ENCODE measurements at regions not wholly inside any gene's neighbourhood (a gene's known extent, or its start where the extent isn't known, plus 50 kb on each side); places are given as distances from the start of the nearest gene placed in this dataset.

DNA sequence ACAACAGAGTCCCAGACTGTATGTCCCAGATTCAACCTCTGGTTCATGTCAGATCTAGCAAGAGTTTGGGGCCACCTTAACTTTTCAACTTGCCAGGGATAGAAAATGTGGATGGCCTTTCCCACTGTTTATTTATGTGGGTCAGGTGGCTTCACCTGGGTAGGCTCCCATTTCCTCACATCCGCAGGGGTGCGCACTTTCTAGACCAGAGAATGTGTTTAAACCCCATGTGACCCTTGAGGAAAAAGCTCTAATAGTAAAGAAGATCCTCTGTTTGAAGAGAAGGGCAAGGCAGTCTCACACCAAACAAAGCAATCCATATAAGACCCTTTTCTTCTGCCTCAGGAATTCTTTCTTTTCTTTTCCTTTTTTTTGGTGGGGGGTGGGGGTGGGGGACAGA lies 167.2 kb upstream of the TSC22D2 start (continued):
- TF ChIP-seq, protein P1, sequence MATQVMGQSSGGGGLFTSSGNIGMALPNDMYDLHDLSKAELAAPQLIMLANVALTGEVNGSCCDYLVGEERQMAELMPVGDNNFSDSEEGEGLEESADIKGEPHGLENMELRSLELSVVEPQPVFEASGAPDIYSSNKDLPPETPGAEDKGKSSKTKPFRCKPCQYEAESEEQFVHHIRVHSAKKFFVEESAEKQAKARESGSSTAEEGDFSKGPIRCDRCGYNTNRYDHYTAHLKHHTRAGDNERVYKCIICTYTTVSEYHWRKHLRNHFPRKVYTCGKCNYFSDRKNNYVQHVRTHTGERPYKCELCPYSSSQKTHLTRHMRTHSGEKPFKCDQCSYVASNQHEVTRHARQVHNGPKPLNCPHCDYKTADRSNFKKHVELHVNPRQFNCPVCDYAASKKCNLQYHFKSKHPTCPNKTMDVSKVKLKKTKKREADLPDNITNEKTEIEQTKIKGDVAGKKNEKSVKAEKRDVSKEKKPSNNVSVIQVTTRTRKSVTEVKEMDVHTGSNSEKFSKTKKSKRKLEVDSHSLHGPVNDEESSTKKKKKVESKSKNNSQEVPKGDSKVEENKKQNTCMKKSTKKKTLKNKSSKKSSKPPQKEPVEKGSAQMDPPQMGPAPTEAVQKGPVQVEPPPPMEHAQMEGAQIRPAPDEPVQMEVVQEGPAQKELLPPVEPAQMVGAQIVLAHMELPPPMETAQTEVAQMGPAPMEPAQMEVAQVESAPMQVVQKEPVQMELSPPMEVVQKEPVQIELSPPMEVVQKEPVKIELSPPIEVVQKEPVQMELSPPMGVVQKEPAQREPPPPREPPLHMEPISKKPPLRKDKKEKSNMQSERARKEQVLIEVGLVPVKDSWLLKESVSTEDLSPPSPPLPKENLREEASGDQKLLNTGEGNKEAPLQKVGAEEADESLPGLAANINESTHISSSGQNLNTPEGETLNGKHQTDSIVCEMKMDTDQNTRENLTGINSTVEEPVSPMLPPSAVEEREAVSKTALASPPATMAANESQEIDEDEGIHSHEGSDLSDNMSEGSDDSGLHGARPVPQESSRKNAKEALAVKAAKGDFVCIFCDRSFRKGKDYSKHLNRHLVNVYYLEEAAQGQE (IDR thresholded peaks at IDR 0.05; ENCODE audit: borderline replicate concordance) = no peak
- TF ChIP-seq, protein P1 (CRISPR knock-in tag; IDR thresholded peaks at IDR 0.05; ENCODE audit: low read depth) = no peak
- TF ChIP-seq RAD21 (CRISPR knock-in tag; conservative IDR thresholded peaks at IDR 0.05 in 1 of 2, IDR thresholded peaks at IDR 0.05 in 1 of 2) (0 out of 4 replicates have a peak, but pooled peaks of 1 of the 2 experiments have one; percentile 18), POLR3A (IDR thresholded peaks at IDR 0.05; ENCODE audit: borderline replicate concordance, extremely low read depth, insufficient read depth, insufficient read length) (no peak), SPI1 (IDR thresholded peaks at IDR 0.05; ENCODE audit: borderline replicate concordance, low read depth, low read length) (no peak), RAD51 (IDR thresholded peaks at IDR 0.05; ENCODE audit: borderline replicate concordance, low read depth) (peak; percentile 18; the same call in 1 of the 2 replicates), NR2F6 (CRISPR knock-in tag; IDR thresholded peaks at IDR 0.05) (no peak), L3MBTL2 (IDR thresholded peaks at IDR 0.05) (peak; percentile 21; the same call in 1 of the 2 replicates), SMARCE1 (IDR thresholded peaks at IDR 0.05) (no peak), RBM39 (optimal IDR thresholded peaks at IDR 0.05; ENCODE audit: low read depth, low read length) (no peak), ZNF146 (CRISPR knock-in tag; IDR thresholded peaks at IDR 0.05; ENCODE audit: unreplicated experiment) (no peak), LCOR (CRISPR knock-in tag; IDR thresholded peaks at IDR 0.05) (no peak), FIP1L1 (IDR thresholded peaks at IDR 0.05; ENCODE audit: low read depth, low read length, poor library complexity, severe bottlenecking) (no peak), TCF7L2 (IDR thresholded peaks at IDR 0.05; ENCODE audit: low read depth, low read length) (no peak), MBD1 (CRISPR knock-in tag; IDR thresholded peaks at IDR 0.05) (no peak)
